Prostate gland (tissue), 2 donors: ENCODE measurements at regions not wholly inside any gene's neighbourhood (a gene's known extent, or its start where the extent isn't known, plus 50 kb on each side); places are given as distances from the start of the nearest gene placed in this dataset.

ENCODE experiments used
- CTCF ChIP-seq, 4 experiments: fragments of 200-600 bp in 2 of 4; fragments of 450-650 bp in 2 of 4; sonication (generic) in 2 of 4; IDR thresholded peaks; 1 replicate in 3 of 4; 2 replicates in 1 of 4; pipeline ENCODE4 v1.5.1; 2016 to 2019; ENCODE audit warnings: antibody characterized with exemption in 4 of 4, mild to moderate bottlenecking in 2 of 4, moderate library complexity in 2 of 4
- POLR2A ChIP-seq: fragments of 450-650 bp; IDR thresholded peaks from one replicate; pipeline ENCODE4 v1.6.1; 2016; ENCODE audit warnings: antibody characterized with exemption, mild to moderate bottlenecking
- POLR2AphosphoS5 ChIP-seq: sonication (generic); formaldehyde crosslinking; IDR thresholded peaks from one replicate; pipeline ENCODE4 v1.6.1; 2017; ENCODE audit warnings: antibody characterized with exemption

DNA sequence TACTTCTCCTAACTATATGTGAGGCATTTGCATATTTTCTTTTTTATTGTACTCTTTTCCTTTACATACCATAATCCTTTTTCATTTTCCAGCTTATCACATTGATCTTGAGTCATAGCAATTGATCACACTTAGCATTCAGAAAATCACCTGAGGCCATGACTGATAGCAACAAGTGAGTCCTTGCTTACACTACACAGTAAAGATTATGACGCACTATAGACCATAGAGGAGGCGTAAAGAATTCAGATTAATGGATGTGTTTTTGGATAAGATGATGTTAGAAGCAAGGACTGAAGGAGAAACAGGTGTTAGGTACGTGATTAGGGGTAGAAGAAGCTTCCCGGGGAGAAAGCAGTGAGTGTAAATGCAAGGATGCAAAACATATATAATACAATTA, 637.7 kb downstream of the ETNK1 start:
- no peak for TF ChIP-seq POLR2AphosphoS5
- no peak for TF ChIP-seq CTCF (IDR thresholded peaks at IDR 0.05)
- no peak for TF ChIP-seq POLR2A
